Liver (tissue), 3 donors: ENCODE measurements at regions not wholly inside any gene's neighbourhood (a gene's known extent, or its start where the extent isn't known, plus 50 kb on each side); places are given as distances from the start of the nearest gene placed in this dataset.

ENCODE experiments used
- EGR1 ChIP-seq, 2 donors: IDR thresholded peaks; 2 replicates each; pipeline ENCODE4 v1.6.1; 2016 to 2018; ENCODE audit warnings: antibody characterized with exemption in 2 of 2, low read depth in 2 of 2
- FOXA2 ChIP-seq: IDR thresholded peaks from 2 replicates; pipeline ENCODE4 v1.6.1; 2016; ENCODE audit warnings: antibody characterized with exemption
- GABPA ChIP-seq, 2 donors: IDR thresholded peaks in 1 of 2; conservative IDR thresholded peaks in 1 of 2; 2 replicates each; pipeline ENCODE4 v1.6.1; 2016; ENCODE audit warnings: antibody characterized with exemption in 2 of 2, mild to moderate bottlenecking in 1 of 2, moderate library complexity in 1 of 2
- HNF4G ChIP-seq: IDR thresholded peaks from 2 replicates; pipeline ENCODE4 v1.6.1; 2016; ENCODE audit warnings: antibody characterized with exemption
- JUND ChIP-seq, 2 donors: IDR thresholded peaks; 2 replicates each; pipeline ENCODE4 v1.6.1; 2016; ENCODE audit warnings: antibody characterized with exemption in 2 of 2
- NR2F2 ChIP-seq: IDR thresholded peaks from 2 replicates; pipeline ENCODE4 v1.6.1; 2016; ENCODE audit warnings: antibody characterized with exemption
- RAD21 ChIP-seq, 2 donors: IDR thresholded peaks; 2 replicates each; pipeline ENCODE4 v1.6.1; 2016; ENCODE audit warnings: antibody characterized with exemption in 2 of 2, mild to moderate bottlenecking in 2 of 2
- RXRA ChIP-seq, 2 donors: IDR thresholded peaks; 2 replicates each; pipeline ENCODE4 v1.6.1; 2017 to 2018; ENCODE audit warnings: antibody characterized with exemption in 2 of 2, mild to moderate bottlenecking in 1 of 2
- SP1 ChIP-seq: IDR thresholded peaks from 2 replicates; pipeline ENCODE4 v1.6.1; 2018; ENCODE audit warnings: antibody characterized with exemption, mild to moderate bottlenecking
- TAF1 ChIP-seq: conservative IDR thresholded peaks from 2 replicates; pipeline ENCODE4 v1.6.1; 2016; ENCODE audit warnings: antibody characterized with exemption, mild to moderate bottlenecking
- YY1 ChIP-seq: IDR thresholded peaks from 2 replicates; pipeline ENCODE4 v1.6.1; 2016; ENCODE audit warnings: antibody characterized with exemption, mild to moderate bottlenecking
- TF ChIP-seq, protein P1 (sequence below): fragments of 150-350 bp; IDR thresholded peaks from 2 replicates; pipeline ENCODE4 v1.5.1; 2017; ENCODE audit warnings: improper control_type of control experiment, low read depth, low read length; ENCODE audit not compliant: missing input control
- TF ChIP-seq, protein P2 (sequence below): IDR thresholded peaks from 2 replicates; pipeline ENCODE4 v1.6.1; 2016; ENCODE audit warnings: antibody characterized with exemption, mild to moderate bottlenecking
- TF ChIP-seq, protein P3 (sequence below): IDR thresholded peaks from 2 replicates; pipeline ENCODE4 v1.6.1; 2016; ENCODE audit warnings: antibody characterized with exemption
- donor health status: healthy.
- donor health status: healthy.

DNA sequence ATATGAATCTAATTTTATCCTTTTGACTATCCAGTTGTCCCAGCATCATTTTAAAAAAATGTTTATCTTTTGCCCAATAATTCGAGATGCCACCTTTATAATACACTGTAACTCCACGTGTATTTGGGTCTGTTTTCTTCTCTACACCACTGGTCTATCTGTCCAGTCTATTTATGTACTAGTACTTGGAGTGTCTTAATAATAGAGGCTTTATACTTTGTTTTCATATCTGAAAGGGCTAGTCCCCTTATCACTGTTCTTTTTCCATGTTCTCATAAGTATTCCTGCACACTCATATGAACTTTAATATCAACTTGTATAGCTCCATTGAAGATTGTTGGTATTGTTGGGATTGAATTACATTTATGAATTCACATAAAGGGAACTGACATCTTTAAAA is 101.1 kb upstream of the RMP24 start:
- TF ChIP-seq, protein P1, sequence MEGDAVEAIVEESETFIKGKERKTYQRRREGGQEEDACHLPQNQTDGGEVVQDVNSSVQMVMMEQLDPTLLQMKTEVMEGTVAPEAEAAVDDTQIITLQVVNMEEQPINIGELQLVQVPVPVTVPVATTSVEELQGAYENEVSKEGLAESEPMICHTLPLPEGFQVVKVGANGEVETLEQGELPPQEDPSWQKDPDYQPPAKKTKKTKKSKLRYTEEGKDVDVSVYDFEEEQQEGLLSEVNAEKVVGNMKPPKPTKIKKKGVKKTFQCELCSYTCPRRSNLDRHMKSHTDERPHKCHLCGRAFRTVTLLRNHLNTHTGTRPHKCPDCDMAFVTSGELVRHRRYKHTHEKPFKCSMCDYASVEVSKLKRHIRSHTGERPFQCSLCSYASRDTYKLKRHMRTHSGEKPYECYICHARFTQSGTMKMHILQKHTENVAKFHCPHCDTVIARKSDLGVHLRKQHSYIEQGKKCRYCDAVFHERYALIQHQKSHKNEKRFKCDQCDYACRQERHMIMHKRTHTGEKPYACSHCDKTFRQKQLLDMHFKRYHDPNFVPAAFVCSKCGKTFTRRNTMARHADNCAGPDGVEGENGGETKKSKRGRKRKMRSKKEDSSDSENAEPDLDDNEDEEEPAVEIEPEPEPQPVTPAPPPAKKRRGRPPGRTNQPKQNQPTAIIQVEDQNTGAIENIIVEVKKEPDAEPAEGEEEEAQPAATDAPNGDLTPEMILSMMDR = no peak
- TF ChIP-seq RXRA (IDR thresholded peaks at IDR 0.05) (no peak), SP1 (no peak), HNF4G (no peak), GABPA (IDR thresholded peaks at IDR 0.05 in 1 of 2, conservative IDR thresholded peaks at IDR 0.05 in 1 of 2) (no peak), NR2F2 (no peak), JUND (IDR thresholded peaks at IDR 0.05) (no peak), YY1 (no peak), EGR1 (IDR thresholded peaks at IDR 0.05; ENCODE audit: low read depth in 2 of 2) (no peak), RAD21 (IDR thresholded peaks at IDR 0.05) (no peak), FOXA2 (no peak), TAF1 (no peak)
- TF ChIP-seq, protein P2, sequence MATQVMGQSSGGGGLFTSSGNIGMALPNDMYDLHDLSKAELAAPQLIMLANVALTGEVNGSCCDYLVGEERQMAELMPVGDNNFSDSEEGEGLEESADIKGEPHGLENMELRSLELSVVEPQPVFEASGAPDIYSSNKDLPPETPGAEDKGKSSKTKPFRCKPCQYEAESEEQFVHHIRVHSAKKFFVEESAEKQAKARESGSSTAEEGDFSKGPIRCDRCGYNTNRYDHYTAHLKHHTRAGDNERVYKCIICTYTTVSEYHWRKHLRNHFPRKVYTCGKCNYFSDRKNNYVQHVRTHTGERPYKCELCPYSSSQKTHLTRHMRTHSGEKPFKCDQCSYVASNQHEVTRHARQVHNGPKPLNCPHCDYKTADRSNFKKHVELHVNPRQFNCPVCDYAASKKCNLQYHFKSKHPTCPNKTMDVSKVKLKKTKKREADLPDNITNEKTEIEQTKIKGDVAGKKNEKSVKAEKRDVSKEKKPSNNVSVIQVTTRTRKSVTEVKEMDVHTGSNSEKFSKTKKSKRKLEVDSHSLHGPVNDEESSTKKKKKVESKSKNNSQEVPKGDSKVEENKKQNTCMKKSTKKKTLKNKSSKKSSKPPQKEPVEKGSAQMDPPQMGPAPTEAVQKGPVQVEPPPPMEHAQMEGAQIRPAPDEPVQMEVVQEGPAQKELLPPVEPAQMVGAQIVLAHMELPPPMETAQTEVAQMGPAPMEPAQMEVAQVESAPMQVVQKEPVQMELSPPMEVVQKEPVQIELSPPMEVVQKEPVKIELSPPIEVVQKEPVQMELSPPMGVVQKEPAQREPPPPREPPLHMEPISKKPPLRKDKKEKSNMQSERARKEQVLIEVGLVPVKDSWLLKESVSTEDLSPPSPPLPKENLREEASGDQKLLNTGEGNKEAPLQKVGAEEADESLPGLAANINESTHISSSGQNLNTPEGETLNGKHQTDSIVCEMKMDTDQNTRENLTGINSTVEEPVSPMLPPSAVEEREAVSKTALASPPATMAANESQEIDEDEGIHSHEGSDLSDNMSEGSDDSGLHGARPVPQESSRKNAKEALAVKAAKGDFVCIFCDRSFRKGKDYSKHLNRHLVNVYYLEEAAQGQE = no peak
- TF ChIP-seq, protein P3, sequence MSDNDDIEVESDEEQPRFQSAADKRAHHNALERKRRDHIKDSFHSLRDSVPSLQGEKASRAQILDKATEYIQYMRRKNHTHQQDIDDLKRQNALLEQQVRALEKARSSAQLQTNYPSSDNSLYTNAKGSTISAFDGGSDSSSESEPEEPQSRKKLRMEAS = no peak
